ENCODE measurements at regions not wholly inside any gene's neighbourhood (a gene's known extent, or its start where the extent isn't known, plus 50 kb on each side); places are given as distances from the start of the nearest gene placed in this dataset.

DNA sequence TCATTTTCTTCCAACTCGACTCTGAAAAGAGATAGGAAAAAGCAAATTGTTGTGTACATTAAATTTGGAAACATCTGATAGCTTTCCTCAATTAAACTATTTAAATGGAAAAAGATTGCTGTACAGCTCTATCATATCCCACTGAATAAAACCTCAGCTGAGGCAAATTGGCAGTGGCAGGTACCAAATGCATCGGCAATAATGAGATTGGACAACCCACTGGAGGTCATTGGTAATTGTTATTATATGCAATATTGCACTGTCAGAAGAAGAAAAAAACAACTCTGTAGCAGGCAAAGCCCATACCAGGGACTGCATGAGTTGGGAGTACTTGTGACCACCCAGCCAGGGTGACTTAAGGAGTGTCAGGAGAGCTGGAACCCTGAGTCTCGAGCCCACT lies 291.6 kb upstream of the SKOR2 start:
- DNase-seq (ENCODE audit: low read depth) = no peak

DNA sequence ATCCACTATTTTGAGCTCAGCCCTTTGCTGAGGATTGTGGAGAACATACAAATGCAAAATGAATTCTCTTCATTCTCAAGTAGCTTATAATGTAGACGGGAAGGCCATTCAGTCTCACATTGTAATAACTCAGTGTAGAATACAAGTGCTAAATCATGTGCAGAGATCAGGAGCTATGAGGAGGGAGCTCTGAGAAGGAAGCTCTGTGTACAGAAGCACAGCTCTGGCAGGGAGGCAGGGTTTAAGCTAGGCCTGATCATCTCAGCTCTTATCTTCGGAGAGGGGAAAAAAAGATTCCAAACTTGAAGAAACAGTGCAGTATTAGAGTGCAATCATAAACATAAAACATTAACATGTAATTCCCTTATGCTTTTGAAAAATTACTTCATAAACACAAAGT lies 291.1 kb upstream of the SKOR2 start:
- no peak for DNase-seq (ENCODE audit: low read depth)

DNA sequence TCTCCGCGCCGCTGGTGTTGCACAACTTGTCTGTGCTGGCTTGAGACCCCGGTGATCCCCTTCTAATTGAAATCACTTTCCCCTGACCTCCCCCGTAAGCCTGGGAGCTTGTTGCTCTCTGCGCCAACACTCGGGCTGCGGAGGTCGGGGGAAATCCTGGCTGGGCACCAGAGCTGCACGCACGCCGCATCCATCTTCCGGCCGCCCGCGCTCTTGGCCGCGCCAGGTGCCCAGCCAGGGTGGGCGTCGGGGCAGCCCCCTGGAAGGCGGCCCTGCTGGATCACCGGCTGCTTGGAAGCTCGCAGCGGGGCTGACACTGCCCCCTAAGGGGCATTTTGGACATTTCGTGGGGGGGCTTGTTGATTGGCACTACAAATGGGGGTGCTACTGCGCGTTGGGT lies 280.3 kb upstream of the SKOR2 start:
- DNase-seq (ENCODE audit: low read depth) = no peak

DNA sequence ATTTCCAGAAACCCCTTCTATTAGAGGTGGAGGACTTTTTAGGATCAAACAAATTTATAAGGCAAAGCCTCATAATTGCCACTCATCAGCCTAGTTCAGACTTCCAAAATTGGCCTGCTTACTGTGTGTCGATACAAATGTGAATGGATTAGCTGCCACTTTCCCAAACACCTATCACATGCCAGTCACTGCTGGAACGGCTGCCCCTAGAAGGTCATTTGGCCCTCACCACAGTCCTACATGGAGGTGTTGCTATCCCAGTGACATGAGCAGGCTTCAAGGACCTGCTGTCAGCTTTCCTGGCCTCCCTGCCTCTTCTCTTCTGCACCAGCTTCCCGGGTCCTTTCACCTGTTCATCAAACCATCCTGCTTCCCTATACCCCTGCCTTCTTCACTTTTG lies 279.2 kb upstream of the SKOR2 start:
- no peak for DNase-seq (ENCODE audit: low read depth)

DNA sequence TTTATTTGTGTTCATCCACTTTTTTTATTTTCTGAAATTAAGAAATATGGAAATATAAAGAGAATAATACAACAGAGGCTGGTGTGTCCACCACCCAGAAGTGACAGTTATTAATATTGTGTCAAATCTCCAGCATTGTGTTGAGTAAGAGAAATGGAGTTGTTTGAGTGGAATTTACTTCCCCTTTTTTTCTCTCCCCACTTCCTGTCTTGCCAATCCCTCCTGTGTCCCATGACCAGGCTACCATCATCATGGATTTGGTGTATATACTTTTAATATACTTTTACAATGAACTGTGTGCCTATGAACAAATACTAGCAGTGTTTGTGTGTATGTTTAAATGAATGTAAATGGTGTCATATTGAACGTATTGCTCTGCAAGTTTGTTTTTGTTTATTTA lies 276.9 kb upstream of the SKOR2 start:
- DNase-seq (ENCODE audit: low read depth) = no peak

DNA sequence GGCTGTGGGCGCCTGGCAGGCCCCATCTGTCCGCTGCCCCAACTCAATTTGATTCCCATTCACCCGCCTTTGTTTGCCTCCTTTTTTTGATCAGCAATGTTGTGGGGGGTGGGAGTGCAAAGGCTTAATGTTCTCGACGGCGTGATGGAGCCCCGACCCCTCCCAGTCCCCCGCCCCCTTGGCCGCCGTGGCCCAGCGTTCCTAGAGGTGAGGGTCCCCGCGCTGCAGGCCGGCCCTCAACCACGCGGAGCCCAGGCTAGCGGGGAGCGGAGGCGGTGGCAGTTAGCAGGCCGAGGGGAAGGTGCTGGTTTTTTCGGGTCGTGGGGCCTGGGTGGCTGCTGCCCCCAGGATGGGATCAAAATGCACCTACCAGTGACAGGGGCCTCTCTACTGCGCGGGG lies 274.7 kb upstream of the SKOR2 start:
- no peak for DNase-seq (ENCODE audit: low read depth)

DNA sequence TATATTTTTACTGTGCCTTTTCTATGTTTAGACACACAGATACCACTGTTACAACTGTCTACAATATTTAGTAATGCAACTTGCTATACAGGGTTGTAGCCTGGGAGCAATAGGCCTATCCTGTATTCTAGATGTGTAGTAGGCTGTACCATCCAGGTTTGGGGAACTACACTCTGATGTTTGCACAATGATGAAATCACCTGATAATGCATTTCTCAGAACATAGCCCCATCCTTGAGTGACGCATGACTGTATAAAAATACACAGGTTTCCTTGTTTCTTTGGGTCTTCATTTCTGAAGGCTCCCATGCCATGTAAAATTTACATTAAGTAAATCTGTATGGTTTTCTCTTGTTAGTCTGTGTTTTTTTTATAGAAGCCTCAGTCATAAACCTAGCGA lies 270.9 kb upstream of the SKOR2 start:
- no peak for DNase-seq (ENCODE audit: low read depth)

DNA sequence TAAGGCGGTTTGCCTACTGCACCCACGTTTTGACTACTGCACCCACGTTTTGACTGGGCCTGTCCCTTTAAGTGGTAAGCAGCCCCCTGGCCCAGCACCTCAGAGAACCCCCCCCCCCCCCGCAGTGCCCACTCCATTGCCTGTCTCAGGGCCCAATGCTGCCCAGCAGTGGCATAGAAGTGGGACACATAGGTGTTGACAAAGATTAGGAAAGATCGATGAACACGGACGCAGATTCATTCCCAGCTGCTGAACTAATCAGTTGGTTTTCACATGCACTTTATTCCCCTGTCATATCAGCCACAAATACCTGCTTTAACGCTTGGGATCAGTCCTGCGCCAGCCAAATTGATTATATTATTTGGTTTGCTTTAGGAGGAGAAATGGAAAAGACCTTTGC lies 268.8 kb upstream of the SKOR2 start:
- no peak for DNase-seq (ENCODE audit: low read depth)

DNA sequence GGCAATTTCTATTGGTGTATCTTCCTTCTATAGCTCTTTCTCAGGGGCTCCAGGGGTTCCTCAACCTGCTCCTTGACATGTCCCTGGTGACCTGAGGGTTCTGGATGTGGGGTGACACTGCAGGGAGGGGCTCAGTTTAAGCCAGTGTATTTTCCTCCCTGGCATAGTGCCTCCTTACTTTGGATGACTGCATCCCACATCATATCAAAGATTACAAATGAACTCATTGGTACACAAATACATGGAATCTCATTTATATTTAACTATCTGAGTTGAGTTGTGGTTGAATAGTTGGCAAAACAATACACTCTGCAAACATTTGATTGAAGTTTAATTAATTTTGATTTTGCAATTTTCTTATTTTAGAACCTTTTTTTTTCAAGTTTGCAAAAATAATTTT lies 268.2 kb upstream of the SKOR2 start:
- no peak for DNase-seq (ENCODE audit: low read depth)

DNA sequence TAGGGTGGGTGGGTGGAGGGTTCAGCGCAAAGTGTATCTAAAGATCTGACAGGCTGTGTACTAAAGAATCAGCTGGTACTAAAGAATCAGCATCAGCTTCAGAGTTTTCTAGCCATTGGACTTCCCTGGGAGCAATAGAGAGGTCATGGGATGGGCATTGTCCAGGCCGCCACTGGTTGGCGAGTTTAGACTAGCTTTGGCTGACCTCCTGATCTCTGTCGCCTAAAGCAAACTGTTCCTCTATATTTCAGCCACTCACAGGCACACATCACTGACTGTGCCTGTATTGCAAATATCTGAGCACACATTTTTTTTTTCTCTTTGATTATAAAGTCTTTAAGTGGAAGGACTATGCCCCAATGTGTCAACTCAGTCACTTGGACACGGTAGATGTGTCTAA lies 267.8 kb upstream of the SKOR2 start:
- no peak for DNase-seq (ENCODE audit: low read depth)

DNA sequence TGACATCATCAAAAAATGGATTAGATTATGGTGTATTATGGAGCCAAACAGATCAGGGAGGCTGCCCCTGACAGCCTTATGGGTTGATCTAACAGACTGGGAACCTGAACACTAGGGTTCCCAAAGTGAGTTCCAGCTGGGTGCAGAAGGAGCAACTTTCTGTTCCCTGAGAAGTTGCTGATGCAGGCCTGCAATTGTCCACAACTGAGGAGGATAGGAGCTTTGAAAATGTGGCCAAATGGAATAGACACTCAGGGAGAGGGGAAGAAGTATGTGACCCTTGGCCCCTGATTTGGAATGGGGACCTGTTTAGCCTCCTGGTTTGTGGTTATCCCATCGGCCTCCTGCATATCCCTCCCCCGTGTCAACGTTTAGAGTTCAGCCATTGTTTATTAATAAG lies 262.2 kb upstream of the SKOR2 start:
- DNase-seq (ENCODE audit: low read depth) = no peak

DNA sequence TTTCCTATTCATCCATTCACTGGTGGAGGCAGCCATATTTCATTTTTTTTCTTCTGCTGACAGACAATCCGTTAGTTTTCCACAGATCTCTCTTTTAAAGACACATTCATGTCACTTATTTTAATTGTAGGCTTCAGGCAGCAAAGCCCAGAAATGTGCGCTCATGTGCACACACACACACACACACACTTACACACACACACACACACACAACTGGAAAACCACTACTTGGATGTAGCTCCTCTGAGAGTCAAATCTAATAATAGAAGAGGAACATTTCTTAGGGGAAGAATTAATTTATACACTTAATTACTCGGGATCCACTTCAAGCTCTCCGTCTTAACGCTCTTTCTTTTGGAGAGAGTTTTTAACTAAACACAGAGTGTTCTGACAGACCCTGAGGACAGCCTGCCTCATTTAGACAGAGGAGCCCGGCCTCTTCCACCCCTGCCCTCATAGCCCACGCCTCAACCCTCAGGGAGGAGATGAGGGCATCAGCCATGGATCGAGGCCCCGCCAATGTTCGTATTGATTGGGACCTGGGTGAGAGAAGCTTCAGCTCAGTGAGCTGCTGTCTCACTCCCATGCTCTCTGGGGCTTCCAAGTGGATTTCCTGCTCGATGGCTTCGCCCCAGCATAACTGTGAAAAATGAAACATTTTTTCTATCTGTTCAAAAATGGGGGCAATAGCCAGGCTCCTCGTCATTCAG lies 261.4 kb upstream of the SKOR2 start:
- no peak for DNase-seq (ENCODE audit: low read depth)

DNA sequence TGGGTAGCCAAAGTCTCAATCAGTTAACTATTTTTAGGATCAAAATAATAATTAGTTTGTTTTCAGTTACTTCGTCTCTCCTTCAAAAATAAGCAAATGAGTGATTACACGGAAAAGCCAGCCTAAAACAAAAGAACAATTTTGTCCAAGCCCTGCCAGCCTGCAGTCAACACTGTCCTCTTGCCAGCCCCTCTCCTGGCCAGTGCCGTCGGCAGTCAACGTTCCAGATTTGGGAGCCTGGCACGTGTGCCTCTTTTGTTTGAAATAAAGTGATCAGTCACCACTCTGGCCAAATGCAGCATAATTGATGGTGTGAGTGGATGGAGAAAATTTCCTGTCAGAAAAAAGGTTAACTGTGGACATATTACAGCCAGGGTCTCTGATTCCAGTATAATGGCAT lies 260.6 kb upstream of the SKOR2 start:
- DNase-seq (ENCODE audit: low read depth) = no peak

DNA sequence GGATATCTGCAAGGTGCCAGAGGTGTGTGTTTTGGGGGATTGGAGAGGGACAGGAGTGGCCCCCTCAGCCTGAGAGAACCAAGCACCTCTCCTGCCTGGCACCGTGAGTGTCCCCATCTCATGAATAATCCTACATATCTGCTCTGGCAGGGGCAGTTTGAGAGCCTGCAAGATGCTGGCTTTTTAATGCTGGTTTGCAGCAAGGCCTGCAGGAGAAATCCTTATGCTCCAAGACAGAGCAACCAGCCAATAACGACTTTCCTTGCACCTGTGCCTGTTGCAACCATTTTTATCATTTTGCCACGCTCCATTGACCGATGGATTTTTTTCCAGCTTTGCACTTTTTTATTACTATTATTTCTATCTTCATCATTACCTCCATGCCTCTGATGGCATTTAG lies 259.4 kb upstream of the SKOR2 start:
- no peak for DNase-seq (ENCODE audit: low read depth)

DNA sequence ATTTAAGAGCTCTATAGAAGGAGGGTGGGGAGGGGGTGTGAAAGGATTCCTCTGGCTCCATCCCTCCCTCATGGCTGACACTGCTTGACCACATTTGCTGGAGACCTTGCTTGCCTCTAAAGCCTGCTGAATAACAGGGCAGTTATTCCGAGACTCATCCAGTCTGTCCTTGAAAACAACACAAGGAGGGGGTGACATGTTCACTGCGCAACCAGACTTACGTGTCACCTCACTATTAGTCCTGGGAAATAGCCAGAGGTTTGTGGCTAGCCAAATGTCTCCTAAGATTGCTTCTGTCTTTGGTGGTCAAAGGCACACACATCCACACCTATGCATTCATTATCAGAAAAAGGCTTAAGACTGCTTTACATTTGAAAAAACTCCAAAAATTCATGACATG lies 256.2 kb upstream of the SKOR2 start:
- DNase-seq (ENCODE audit: low read depth) = no peak

DNA sequence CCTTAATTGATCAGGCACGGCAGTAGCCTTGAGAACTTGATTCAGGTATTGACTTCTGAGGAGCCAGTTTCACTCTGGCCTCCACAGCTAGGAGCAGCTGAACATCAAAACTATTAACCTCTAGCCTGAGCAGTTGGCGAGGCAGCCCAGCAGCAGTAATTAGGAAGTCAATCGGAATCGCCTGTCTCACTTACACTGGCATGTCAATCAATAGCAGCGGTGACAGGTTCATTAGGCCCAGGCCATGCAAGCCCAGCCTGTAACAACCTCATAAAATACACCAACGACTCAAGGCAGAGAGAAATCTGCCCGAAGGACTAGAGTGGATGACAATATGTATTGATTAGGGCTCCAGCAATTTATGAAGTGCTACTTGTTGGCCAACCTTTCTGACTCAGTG lies 255.4 kb upstream of the SKOR2 start:
- no peak for DNase-seq (ENCODE audit: low read depth)

DNA sequence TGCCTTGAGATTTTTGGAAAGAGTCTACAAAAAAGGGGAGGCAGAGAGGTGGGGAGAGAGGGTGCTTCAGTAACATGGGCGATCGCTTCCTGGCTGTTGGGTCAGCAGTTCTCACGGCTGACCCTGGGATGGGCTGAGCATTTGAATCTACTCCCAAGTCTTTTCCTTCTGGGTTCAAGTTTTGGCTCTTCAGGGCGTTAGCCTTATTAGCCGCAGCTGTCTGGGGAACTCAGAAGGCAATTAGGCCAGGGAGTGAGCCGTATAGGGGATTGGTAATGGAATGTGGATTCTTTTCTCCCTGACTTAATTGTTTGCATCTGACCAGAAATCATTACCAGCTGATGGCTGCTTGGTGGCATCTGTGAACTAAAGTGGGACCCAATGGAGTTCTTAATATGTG lies 250.5 kb upstream of the SKOR2 start:
- DNase-seq (ENCODE audit: low read depth) = no peak

DNA sequence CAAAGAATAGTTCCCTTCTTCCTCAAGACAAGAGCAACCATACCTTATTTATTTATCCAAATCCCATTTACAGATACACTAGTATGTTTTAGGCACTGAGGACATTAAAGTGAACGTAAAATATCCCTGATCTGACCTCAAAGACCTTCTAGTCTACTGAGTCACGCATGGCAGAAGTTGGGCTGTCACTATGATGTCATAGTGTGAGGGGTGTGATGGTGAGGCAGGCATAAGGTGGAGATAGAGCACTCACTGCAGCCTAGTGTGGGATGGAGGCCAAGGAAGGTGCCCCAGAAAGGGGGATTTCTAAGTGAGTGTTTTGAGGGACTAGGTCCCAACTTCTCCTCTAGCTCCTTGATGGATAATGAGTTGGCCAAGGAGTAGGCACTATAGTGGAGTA lies 249.5 kb upstream of the SKOR2 start:
- DNase-seq (ENCODE audit: low read depth) = no peak

DNA sequence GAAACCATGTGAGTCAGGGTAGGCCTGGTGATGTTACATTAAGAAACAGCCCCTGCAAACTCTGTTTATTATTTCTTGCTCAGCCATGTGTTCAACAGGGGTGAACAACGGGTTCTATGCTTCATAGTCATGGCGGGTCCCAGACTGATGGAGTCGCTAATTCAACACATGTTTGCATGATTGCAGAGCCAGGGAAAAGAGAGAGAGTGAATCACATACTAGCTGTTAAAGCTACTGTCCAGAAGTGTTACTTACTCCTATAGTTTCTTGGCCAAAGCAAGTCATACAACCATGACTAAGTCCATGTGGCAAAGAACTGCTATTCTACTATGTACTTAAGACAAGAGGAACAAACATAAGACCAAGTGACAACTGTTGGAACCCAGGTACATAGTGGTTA lies 241.2 kb upstream of the SKOR2 start:
- DNase-seq (ENCODE audit: low read depth) = no peak

DNA sequence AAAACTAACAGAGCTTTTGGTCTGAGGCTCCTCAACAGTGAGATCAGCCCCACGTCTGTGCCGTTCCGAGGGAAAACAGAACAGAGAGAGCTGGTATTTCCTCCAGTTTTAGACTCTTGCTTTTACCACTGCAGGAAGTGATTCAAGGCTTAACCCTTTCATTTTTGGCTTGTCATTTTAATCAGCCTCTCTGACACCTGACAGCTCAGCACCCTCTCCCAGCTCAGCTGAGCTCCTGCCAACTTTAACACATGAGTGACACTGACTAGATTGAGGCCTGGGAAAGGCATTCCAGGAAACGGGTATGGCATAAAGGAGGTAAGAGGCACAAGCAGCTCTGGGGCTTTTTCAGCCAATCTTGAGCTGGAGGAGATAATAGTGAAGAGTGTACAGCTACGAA lies 239.4 kb upstream of the SKOR2 start:
- DNase-seq (ENCODE audit: low read depth) = no peak

DNA sequence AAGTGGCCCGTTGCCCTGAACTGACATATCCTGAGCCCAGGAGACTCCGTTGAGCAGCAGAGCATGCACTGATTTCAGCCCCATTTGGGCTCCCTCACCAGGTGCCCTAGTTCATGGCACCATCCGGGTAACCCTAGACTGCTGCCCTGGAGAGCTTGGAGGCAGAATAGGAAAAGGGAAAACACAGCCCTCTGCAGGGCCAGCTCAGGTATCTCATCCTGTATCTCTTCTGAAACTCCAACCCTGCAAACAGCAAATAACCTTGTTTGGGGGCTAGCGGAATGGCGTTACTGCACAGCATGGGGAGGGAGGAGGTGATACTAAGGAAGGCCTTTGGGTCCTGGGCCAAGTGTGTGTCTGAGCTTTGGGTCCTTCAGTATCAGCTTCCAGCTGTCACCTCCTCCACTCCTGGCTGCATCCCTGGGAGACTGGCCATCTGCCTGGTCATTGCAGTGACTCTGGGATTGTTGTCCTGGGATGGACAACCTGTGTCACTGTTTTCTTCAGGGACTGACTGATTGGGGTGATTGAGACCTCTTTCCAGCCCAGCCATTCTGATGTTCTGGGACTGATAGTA lies 233.8 kb upstream of the SKOR2 start:
- DNase-seq (ENCODE audit: low read depth) = no peak

DNA sequence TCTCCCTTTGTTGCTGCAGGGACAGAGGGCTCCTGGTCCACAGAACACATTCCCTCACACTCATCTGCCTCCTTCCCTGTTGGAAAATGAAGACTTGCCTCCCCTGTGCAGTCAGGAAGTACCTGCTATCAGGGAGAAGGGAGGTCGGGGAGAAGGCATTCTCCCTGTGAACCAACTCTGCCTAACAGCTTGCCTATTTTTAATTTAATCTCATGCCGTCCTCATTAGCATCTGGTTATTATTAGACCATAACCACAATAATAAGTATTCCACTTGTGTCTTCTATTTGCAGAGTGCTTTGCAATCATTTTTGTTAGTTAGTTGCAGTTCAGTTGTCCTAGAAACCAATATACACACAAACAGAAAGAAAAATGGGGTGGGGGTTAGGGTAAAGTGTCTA lies 232.6 kb upstream of the SKOR2 start:
- no peak for DNase-seq (ENCODE audit: low read depth)

DNA sequence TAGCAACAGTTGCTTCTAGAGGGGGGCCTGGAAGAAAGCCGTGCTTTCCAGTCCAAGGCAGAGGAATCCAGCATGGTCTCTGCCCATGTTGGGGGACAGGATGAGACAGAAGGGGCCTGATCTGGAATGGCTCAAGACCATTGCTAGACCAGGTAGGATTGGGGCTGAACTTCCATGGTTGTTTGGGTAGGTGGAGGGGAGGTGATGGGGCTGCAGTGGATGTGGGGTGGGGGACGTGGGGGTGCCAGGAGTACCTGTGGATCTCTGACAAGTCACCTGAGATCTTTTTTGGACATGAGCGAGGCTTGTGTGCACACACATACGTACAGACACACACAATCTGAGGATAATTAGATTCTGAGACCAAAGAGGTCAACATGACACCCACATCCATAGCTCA lies 228.7 kb upstream of the SKOR2 start:
- no peak for DNase-seq (ENCODE audit: low read depth)

DNA sequence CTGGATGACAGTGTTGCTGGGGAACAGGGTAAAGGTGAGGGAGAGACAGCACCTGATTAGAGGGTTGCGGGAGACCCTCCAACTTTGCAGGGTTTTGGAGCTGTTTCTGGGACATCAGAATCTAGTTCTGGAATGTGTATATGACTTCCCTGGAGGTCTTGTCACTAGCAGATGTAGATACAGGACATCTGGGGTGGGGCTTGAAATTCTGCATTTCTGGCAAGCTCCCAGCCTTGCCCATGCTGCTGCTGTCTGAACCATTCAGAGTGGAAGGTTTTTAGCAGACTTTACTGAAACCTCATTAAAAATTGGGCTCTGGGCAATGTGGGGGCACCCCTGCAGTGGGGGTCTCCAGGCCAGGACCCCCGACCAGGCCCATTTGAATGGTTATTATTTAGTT lies 220.3 kb upstream of the SKOR2 start:
- DNase-seq (ENCODE audit: low read depth) = no peak

DNA sequence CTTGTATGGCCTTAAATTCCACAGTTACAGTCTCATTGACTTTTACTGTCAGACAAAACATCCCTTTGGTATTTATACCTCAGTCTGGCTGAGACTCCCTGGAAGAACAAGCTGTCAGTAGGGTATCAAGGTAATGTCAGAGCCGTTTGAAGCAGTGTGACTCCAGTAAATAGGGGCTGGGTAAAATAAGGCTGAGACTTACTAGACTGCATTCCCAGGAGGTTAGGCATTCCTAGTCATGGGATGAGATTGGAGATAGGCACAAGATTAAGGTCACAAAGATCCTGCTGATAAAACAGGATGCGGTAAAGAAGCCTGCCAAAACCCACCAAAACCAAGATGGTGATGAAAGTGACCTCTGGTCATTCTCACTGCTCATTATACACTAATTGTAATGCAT lies 219.5 kb upstream of the SKOR2 start:
- no peak for DNase-seq (ENCODE audit: low read depth)
